CD4-positive, alpha-beta T cell (primary cell): ENCODE measurements at regions not wholly inside any gene's neighbourhood (a gene's known extent, or its start where the extent isn't known, plus 50 kb on each side); places are given as distances from the start of the nearest gene placed in this dataset.

ENCODE experiments used
- ATAC-seq: fragments of 200-7000 bp; cut with Tn5 transposase; one replicate; pipeline ENCODE4 v1.10.0; 2022; ENCODE audit warnings: mild to moderate bottlenecking; ENCODE audit not compliant: poor library complexity
- CTCF ChIA-PET: fragments of 350-600 bp; sonication (Branson Sonifier 250); formaldehyde crosslinking; loops from one replicate; lab custom pipeline; 2021; ENCODE audit warnings: antibody characterized with exemption, inconsistent platforms; lab: Charles Lee
- POLR2A ChIA-PET: fragments of 350-600 bp; sonication (Branson Sonifier 250); formaldehyde crosslinking; loops from one replicate; lab custom pipeline; 2021; ENCODE audit warnings: antibody characterized with exemption, inconsistent platforms; lab: Charles Lee
- DNase-seq, 14 experiments: peaks; one replicate each; pipeline ENCODE4 v3.0.0-alpha.2; 2013 to 2020; ENCODE audit warnings: mixed read lengths in 2 of 14
- H3K27ac ChIP-seq, 2 donors: one replicate each; pipeline versions ENCODE4 v1.5.1 to v1.7.0; 2013; ENCODE audit warnings: low read length in 2 of 2, low read depth in 1 of 2, mild to moderate bottlenecking in 1 of 2
- H3K27me3 ChIP-seq, 2 experiments: 1 replicate in 1 of 2; 2 replicates in 1 of 2; pipeline versions ENCODE4 v1.6.1 to v1.7.0; 2013; ENCODE audit warnings: low read length in 2 of 2, control low read depth in 1 of 2, mild to moderate bottlenecking in 1 of 2, moderate library complexity in 1 of 2; ENCODE audit not compliant: insufficient read depth in 2 of 2, control insufficient read depth in 1 of 2
- H3K36me3 ChIP-seq: one replicate; pipeline ENCODE4 v1.6.1; 2013; ENCODE audit warnings: low read length, control low read depth; ENCODE audit not compliant: insufficient read depth
- H3K4me1 ChIP-seq: one replicate; pipeline ENCODE4 v1.6.1; 2013; ENCODE audit warnings: low read length, control low read depth; ENCODE audit not compliant: insufficient read depth
- H3K4me3 ChIP-seq: one replicate; pipeline ENCODE4 v1.5.1; 2013; ENCODE audit warnings: mild to moderate bottlenecking, low read length, moderate library complexity
- H3K9me3 ChIP-seq, 2 experiments: 1 replicate in 1 of 2; 2 replicates in 1 of 2; pipeline versions ENCODE4 v1.6.1 to v1.7.0; 2013; ENCODE audit warnings: low read length in 2 of 2, mild to moderate bottlenecking in 2 of 2, control low read depth in 1 of 2, moderate library complexity in 1 of 2; ENCODE audit not compliant: control insufficient read depth in 1 of 2, insufficient read depth in 1 of 2
- H3K27ac Mint-ChIP-seq: one replicate; pipeline ENCODE4 v1.8.0; 2020; ENCODE audit warnings: mixed read lengths
- H3K27me3 Mint-ChIP-seq: one replicate; pipeline ENCODE4 v1.8.0; 2021; ENCODE audit warnings: mixed read lengths
- H3K36me3 Mint-ChIP-seq: one replicate; pipeline ENCODE4 v1.8.0; 2021; ENCODE audit warnings: low read depth, mixed read lengths
- H3K4me1 Mint-ChIP-seq: one replicate; pipeline ENCODE4 v1.8.0; 2021; ENCODE audit warnings: low read depth, mixed read lengths
- H3K4me3 Mint-ChIP-seq: one replicate; pipeline ENCODE4 v1.8.0; 2020; ENCODE audit warnings: mild to moderate bottlenecking, mixed read lengths
- H3K9me3 Mint-ChIP-seq: one replicate; pipeline ENCODE4 v1.8.0; 2020; ENCODE audit warnings: mixed read lengths
- CTCF ChIP-seq: fragments of 200-600 bp; IDR thresholded peaks from one replicate; pipeline ENCODE4 v1.8.0; 2022; ENCODE audit warnings: antibody characterized with exemption, mild to moderate bottlenecking
- intact Hi-C, 2 experiments: fragments of 100-400 bp; cut with DNase I in 1 of 2; cut with micrococcal nuclease in 1 of 2; formaldehyde crosslinking; loops; one replicate each; pipeline versions ENCODE4 v1.15.1 to v1.9.0; 2023 to 2025; cut with DNase I, micrococcal nuclease

GRCh38 chr4:160818571-160818970 lies 1345.2 kb downstream of the FSTL5 start:
- Histone ChIP-seq H3K9me3 (no peaks in the 10 kb centered on the region), H3K4me1 (no peaks in the 10 kb centered on the region), H3K4me3 (no peak overlapping the region), H3K27me3 (no peaks in the 10 kb centered on the region), H3K27ac (no peak overlapping the region), H3K36me3 (no peaks in the 10 kb centered on the region)
- H3K9me3 Mint-ChIP-seq: peaks cover 5% of the 10 kb centered on the region
- TF ChIP-seq CTCF: no peak
- H3K27me3 Mint-ChIP-seq: no peaks in the 10 kb centered on the region
- ATAC-seq: no peak
- intact Hi-C loops: no loop called here
- DNase-seq: no peak
- ChIA-PET POLR2A (no interaction called here), CTCF (no interaction called here)
- no peaks in the 10 kb centered on the region for H3K36me3 Mint-ChIP-seq
- no peaks in the 10 kb centered on the region for H3K4me1 Mint-ChIP-seq
- no peak overlapping the region for H3K4me3 Mint-ChIP-seq
- no peak overlapping the region for H3K27ac Mint-ChIP-seq

- no peaks in the 10 kb centered on the region for H3K27me3 ChIP-seq
- Mint-ChIP-seq H3K4me1 (no peaks in the 10 kb centered on the region), H3K36me3 (no peaks in the 10 kb centered on the region), H3K27ac (no peak overlapping the region), H3K4me3 (no peak overlapping the region), H3K9me3 (peaks cover 3% of the 10 kb centered on the region), H3K27me3 (no peaks in the 10 kb centered on the region)
- DNase-seq: no peak
- no peaks in the 10 kb centered on the region for H3K9me3 ChIP-seq
- POLR2A ChIA-PET: no interaction called here
- ATAC-seq: no peak
- no peak overlapping the region for H3K27ac ChIP-seq
- TF ChIP-seq CTCF: no peak
- intact Hi-C loops: no loop called here
- H3K36me3 ChIP-seq: no peaks in the 10 kb centered on the region
- H3K4me1 ChIP-seq: no peaks in the 10 kb centered on the region
- H3K4me3 ChIP-seq: no peak overlapping the region
- CTCF ChIA-PET: no interaction called here
Observed at GRCh38 chr4:160819791-160820190, 1344.0 kb downstream of the FSTL5 start.

- intact Hi-C loops: no loop called here
- Mint-ChIP-seq H3K27me3 (no peaks in the 10 kb centered on the region), H3K4me1 (no peaks in the 10 kb centered on the region), H3K36me3 (no peaks in the 10 kb centered on the region), H3K27ac (no peak overlapping the region), H3K9me3 (peaks cover 4% of the 10 kb centered on the region), H3K4me3 (no peak overlapping the region)
- Histone ChIP-seq H3K4me1 (no peaks in the 10 kb centered on the region), H3K4me3 (no peak overlapping the region), H3K9me3 (no peaks in the 10 kb centered on the region), H3K27ac (no peak overlapping the region), H3K36me3 (no peaks in the 10 kb centered on the region), H3K27me3 (no peaks in the 10 kb centered on the region)
- no peak for ATAC-seq
- ChIA-PET POLR2A (no interaction called here), CTCF (no interaction called here)
- no peak for TF ChIP-seq CTCF
- DNase-seq: no peak
Observed at GRCh38 chr4:160824481-160824880, 1339.3 kb downstream of the FSTL5 start.
